ENCODE measurements at regions not wholly inside any gene's neighbourhood (a gene's known extent, or its start where the extent isn't known, plus 50 kb on each side); places are given as distances from the start of the nearest gene placed in this dataset.

DNA sequence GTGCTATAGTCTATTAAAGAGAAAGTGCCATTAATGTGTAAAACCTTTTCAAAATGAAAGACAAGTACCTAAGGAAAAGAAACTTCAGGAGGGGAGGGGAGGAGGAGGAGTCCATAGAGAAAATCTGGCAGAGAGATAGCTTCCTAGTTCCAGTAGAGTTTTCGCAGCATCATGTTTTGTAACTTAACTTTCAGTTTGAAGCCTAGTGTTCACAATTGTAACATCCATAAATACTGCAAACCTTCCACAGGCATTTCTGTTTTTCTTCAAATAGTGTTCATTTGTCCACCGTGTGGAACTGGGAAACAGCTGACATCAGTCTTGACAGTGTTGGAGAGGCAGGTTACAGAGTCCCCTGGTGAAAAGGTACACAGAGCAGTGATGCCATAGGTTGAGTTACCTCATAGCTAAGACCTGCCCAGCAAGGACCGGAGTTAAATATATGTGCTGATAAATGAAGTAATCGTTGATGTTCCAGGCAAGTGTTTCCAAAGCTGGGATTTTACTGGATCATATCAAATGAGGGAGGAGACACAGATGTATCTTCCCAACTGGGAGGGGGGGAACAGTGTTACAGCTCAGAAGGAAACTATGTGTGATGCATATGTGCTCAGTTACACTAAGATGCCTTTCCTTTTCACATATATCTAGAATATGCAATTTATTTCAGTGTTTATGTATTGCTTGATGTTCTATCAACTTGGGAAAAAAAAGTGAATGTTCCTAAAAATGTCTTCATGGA, 369.5 kb upstream of the FAM241A start:
- no peak for FAIRE-seq

More for the DNA sequence above, 369.5 kb upstream of the FAM241A start:
- 85% methylated on average over 4 of the region's 4 CpGs; no CpG with 5 or more reads in 1 of the 2 experiments for WGBS, 2 experiments (ENCODE audit: extremely low coverage in 1 of 2, insufficient coverage in 1 of 2, insufficient read length in 1 of 2, insufficient replicate concordance in 2 of 2, low coverage in 1 of 2, low lambda C conversion rate in 2 of 2, missing lambda C conversion rate in 1 of 2)
- Histone ChIP-seq H3K23me2 (ENCODE audit: low read depth, low read length) (no peaks in the 10 kb centered on the region), H4K91ac (replicated peaks; ENCODE audit: insufficient read length, low read length) (no peak overlapping the region), H3K18ac (ENCODE audit: extremely low read depth, low read length) (no peak overlapping the region), H3K56ac (replicated peaks; ENCODE audit: insufficient read length, low read depth, low read length) (no peak overlapping the region), H2BK12ac (ENCODE audit: low read depth, low read length) (no peak overlapping the region), H3K27ac (ENCODE audit: low read depth, low read length) (no peak overlapping the region), H4K8ac (ENCODE audit: extremely low read depth, insufficient read depth, low read length) (no peak overlapping the region), H3K4me1 (replicated peaks in 1 of 4; ENCODE audit: control insufficient read depth in 3 of 4, insufficient read depth in 4 of 4, low read length in 3 of 4) (peaks cover 0 to 4% (median 0%) of the 10 kb centered on the region in 4 experiments; a peak in 1 of 7 replicates), H2AFZ (ENCODE audit: low read length) (0 out of 2 replicates have a peak overlapping the region, but pooled peaks have one; percentile 30), H2BK20ac (ENCODE audit: low read length) (no peak overlapping the region), H2BK5ac (ENCODE audit: low read depth, low read length) (no peak overlapping the region), H3K79me2 (ENCODE audit: control insufficient read depth in 1 of 2, insufficient read depth in 2 of 2, low read length in 2 of 2) (no peaks in the 10 kb centered on the region), H3K27me3 (replicated peaks in 1 of 4; ENCODE audit: control insufficient read depth in 3 of 4, extremely low read depth in 1 of 4, insufficient read depth in 3 of 4, low read length in 3 of 4) (no peaks in the 10 kb centered on the region), H4K20me1 (replicated peaks in 1 of 2; ENCODE audit: control insufficient read depth in 1 of 2, insufficient read depth in 2 of 2, low read length in 2 of 2) (no peaks in the 10 kb centered on the region), H2AK5ac (ENCODE audit: low read depth, low read length) (no peak overlapping the region), H2BK15ac (ENCODE audit: low read length) (no peak overlapping the region), H2BK120ac (replicated peaks; ENCODE audit: low read depth, low read length) (no peak overlapping the region), H3K4me3 (ENCODE audit: extremely low read depth in 1 of 4, insufficient read depth in 2 of 4, low read depth in 3 of 4, low read length in 4 of 4) (no peak overlapping the region), H3K4ac (replicated peaks; ENCODE audit: insufficient read length, low read depth, low read length) (no peak overlapping the region), H3K9ac (replicated peaks in 1 of 4; ENCODE audit: extremely low read depth in 1 of 4, low read depth in 3 of 4, low read length in 3 of 4) (no peak overlapping the region), H3K4me2 (ENCODE audit: insufficient read depth in 1 of 2, low read depth in 2 of 2, low read length in 2 of 2) (no peak overlapping the region), H4K5ac (ENCODE audit: insufficient read length, low read depth, low read length) (no peak overlapping the region), H3K14ac (ENCODE audit: insufficient read length) (no peak overlapping the region), H3K9me3 (ENCODE audit: insufficient read depth in 2 of 2, low read depth in 1 of 2, low read length in 1 of 2) (no peaks in the 10 kb centered on the region), H3K36me3 (ENCODE audit: control insufficient read depth in 2 of 4, insufficient read depth in 4 of 4, low read length in 3 of 4) (no peaks in the 10 kb centered on the region), H3K79me1 (ENCODE audit: low read depth, low read length) (no peaks in the 10 kb centered on the region), H3K23ac (ENCODE audit: insufficient read length) (no peak overlapping the region)
- DNase-seq (ENCODE audit: low read depth in 1 of 2, low spot score in 2 of 2): no peak
- ChIA-PET POLR2A (ENCODE audit: partially characterized antibody) (no interaction called here), CTCF (ENCODE audit: partially characterized antibody) (interaction anchor here (0.7 to 1.4 kb wide), 5 partner anchors 20 to 256 kb away, joined by 3 to 7 read pairs (median 3); no protein-coding TSS in a partner anchor)
- TF ChIP-seq NANOG (IDR thresholded peaks at IDR 0.05; ENCODE audit: insufficient read depth, low read depth, low read length, poor library complexity, severe bottlenecking) (no peak), SIX5 (IDR thresholded peaks at IDR 0.05; ENCODE audit: low read depth, low read length) (no peak), KDM5A (IDR thresholded peaks at IDR 0.05; ENCODE audit: low read length) (no peak), TEAD4 (IDR thresholded peaks at IDR 0.05; ENCODE audit: low read depth, low read length) (no peak), SP1 (IDR thresholded peaks at IDR 0.05; ENCODE audit: low read depth, low read length) (no peak), TBP (IDR thresholded peaks at IDR 0.05; ENCODE audit: low read depth, low read length) (no peak), YY1 (IDR thresholded peaks at IDR 0.05; ENCODE audit: low read depth, low read length) (no peak), JUND (IDR thresholded peaks at IDR 0.05; ENCODE audit: low read length) (no peak), POLR2A (IDR thresholded peaks at IDR 0.05; ENCODE audit: control extremely low read depth in 1 of 2, low read depth in 2 of 2, low read length in 2 of 2) (no peak), CREB1 (IDR thresholded peaks at IDR 0.05) (no peak), GABPA (IDR thresholded peaks at IDR 0.05; ENCODE audit: borderline replicate concordance, insufficient read depth, low read length) (no peak), HDAC6 (IDR thresholded peaks at IDR 0.05; ENCODE audit: low read depth, low read length) (no peak), CBX5 (IDR thresholded peaks at IDR 0.05; ENCODE audit: low read depth, low read length) (no peak)
- TF ChIP-seq, protein P1, sequence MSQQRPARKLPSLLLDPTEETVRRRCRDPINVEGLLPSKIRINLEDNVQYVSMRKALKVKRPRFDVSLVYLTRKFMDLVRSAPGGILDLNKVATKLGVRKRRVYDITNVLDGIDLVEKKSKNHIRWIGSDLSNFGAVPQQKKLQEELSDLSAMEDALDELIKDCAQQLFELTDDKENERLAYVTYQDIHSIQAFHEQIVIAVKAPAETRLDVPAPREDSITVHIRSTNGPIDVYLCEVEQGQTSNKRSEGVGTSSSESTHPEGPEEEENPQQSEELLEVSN (IDR thresholded peaks at IDR 0.05): no peak
